IPS-NIHi7 (cell line): ENCODE measurements at regions not wholly inside any gene's neighbourhood (a gene's known extent, or its start where the extent isn't known, plus 50 kb on each side); places are given as distances from the start of the nearest gene placed in this dataset.
"Not testable (repeated sequence)": the region's sequence is repeated elsewhere in the genome, so short reads cannot be mapped to it uniquely, and the experiment has no call there.

Experiments used
- DNase-seq: peaks from one replicate; pipeline ENCODE4 v3.0.0; 2012; ENCODE audit warnings: mixed read lengths; ENCODE audit errors: extremely low spot score

- DNase-seq, result no peak
Measured at GRCh38 chr3:84679211-84679610, 279.6 kb upstream of the CADM2 start.

- no peak for DNase-seq
Measured at GRCh38 chr3:84680700-84681099, 278.1 kb upstream of the CADM2 start.

- no peak for DNase-seq
Measured at GRCh38 chr3:84683493-84683892, 275.3 kb upstream of the CADM2 start.

GRCh38 chr3:84685467-84685866 lies 273.3 kb upstream of the CADM2 start:
- no peak for DNase-seq

- DNase-seq, result no peak
Measured at GRCh38 chr3:84692261-84692660, 266.5 kb upstream of the CADM2 start.

- not testable (repeated sequence) for DNase-seq
Measured at GRCh38 chr3:84710288-84710687, 248.5 kb upstream of the CADM2 start.

GRCh38 chr3:84717894-84718293 lies 240.9 kb upstream of the CADM2 start:
- DNase-seq, result no peak

GRCh38 chr3:84724877-84725276 lies 233.9 kb upstream of the CADM2 start:
- DNase-seq, result no peak

GRCh38 chr3:84727616-84728015 lies 231.2 kb upstream of the CADM2 start:
- DNase-seq, result no peak

GRCh38 chr3:84734731-84735130 lies 224.1 kb upstream of the CADM2 start:
- DNase-seq, result not testable (repeated sequence)

GRCh38 chr3:84738086-84738485 lies 220.7 kb upstream of the CADM2 start:
- DNase-seq, result no peak

- no peak for DNase-seq
Measured at GRCh38 chr3:84742915-84743425, 215.8 kb upstream of the CADM2 start.

GRCh38 chr3:84744130-84744529 lies 214.7 kb upstream of the CADM2 start:
- no peak for DNase-seq

GRCh38 chr3:84755860-84756259 lies 202.9 kb upstream of the CADM2 start:
- DNase-seq, result no peak

GRCh38 chr3:84759361-84759760 lies 199.4 kb upstream of the CADM2 start:
- DNase-seq, result no peak

- DNase-seq, result no peak
Measured at GRCh38 chr3:84772841-84773240, 185.9 kb upstream of the CADM2 start.

- no peak for DNase-seq
Measured at GRCh38 chr3:84783281-84783680, 175.5 kb upstream of the CADM2 start.

- no peak for DNase-seq
Measured at GRCh38 chr3:84789961-84790360, 168.8 kb upstream of the CADM2 start.

- no peak for DNase-seq
Measured at GRCh38 chr3:84806958-84807357, 151.8 kb upstream of the CADM2 start.

- DNase-seq, result no peak
Measured at GRCh38 chr3:84820126-84820525, 138.7 kb upstream of the CADM2 start.

- DNase-seq, result no peak
Measured at GRCh38 chr3:84820906-84821305, 137.9 kb upstream of the CADM2 start.

- DNase-seq, result no peak
Measured at GRCh38 chr3:84825817-84826216, 133.0 kb upstream of the CADM2 start.

- DNase-seq, result no peak
Measured at GRCh38 chr3:84830476-84830875, 128.3 kb upstream of the CADM2 start.

GRCh38 chr3:84835366-84835765 lies 123.4 kb upstream of the CADM2 start:
- no peak for DNase-seq

- peak; percentile 52 for DNase-seq
Measured at GRCh38 chr3:84836961-84837360, 121.8 kb upstream of the CADM2 start.
